IPS-NIHi7 (cell line): ENCODE measurements at regions not wholly inside any gene's neighbourhood (a gene's known extent, or its start where the extent isn't known, plus 50 kb on each side); places are given as distances from the start of the nearest gene placed in this dataset.
"Not testable (repeated sequence)": the region's sequence is repeated elsewhere in the genome, so short reads cannot be mapped to it uniquely, and the experiment has no call there.

Experiments
- DNase-seq: peaks from one replicate; pipeline ENCODE4 v3.0.0; 2012; ENCODE audit warnings: mixed read lengths; ENCODE audit errors: extremely low spot score

GRCh38 chr14:87632796-87633195 is 360.2 kb downstream of the GALC start:
- no peak for DNase-seq

GRCh38 chr14:87630846-87631245 is 362.1 kb downstream of the GALC start:
- no peak for DNase-seq

GRCh38 chr14:87629788-87630187 is 363.2 kb downstream of the GALC start:
- DNase-seq, result no peak

GRCh38 chr14:87628780-87629179 is 364.2 kb downstream of the GALC start:
- no peak for DNase-seq

GRCh38 chr14:87628129-87628528 is 364.9 kb downstream of the GALC start:
- DNase-seq, result no peak

- DNase-seq, result no peak
Measured at GRCh38 chr14:87626266-87626665, 366.7 kb downstream of the GALC start.

GRCh38 chr14:87623616-87624015 is 369.4 kb downstream of the GALC start:
- DNase-seq, result no peak

- no peak for DNase-seq
Measured at GRCh38 chr14:87617079-87617478, 375.9 kb downstream of the GALC start.

- peak; percentile 91 for DNase-seq
Measured at GRCh38 chr14:87615822-87616679, 376.9 kb downstream of the GALC start.

- no peak for DNase-seq
Measured at GRCh38 chr14:87615047-87615446, 377.9 kb downstream of the GALC start.

- DNase-seq, result no peak
Measured at GRCh38 chr14:87613881-87614280, 379.1 kb downstream of the GALC start.

GRCh38 chr14:87607056-87607455 is 385.9 kb downstream of the GALC start:
- DNase-seq, result not testable (repeated sequence)

GRCh38 chr14:87601036-87601435 is 391.9 kb downstream of the GALC start:
- no peak for DNase-seq

GRCh38 chr14:87600240-87600639 is 392.7 kb downstream of the GALC start:
- DNase-seq, result no peak

- DNase-seq, result no peak
Measured at GRCh38 chr14:87581298-87581697, 411.7 kb downstream of the GALC start.

GRCh38 chr14:87579036-87579435 is 413.9 kb downstream of the GALC start:
- no peak for DNase-seq

- no peak for DNase-seq
Measured at GRCh38 chr14:87575378-87575777, 417.6 kb downstream of the GALC start.

GRCh38 chr14:87573591-87573990 is 419.4 kb downstream of the GALC start:
- DNase-seq, result no peak

GRCh38 chr14:87567618-87568295 is 425.2 kb downstream of the GALC start:
- DNase-seq, result no peak

GRCh38 chr14:87566991-87567390 is 426.0 kb downstream of the GALC start:
- DNase-seq, result peak; percentile 12

GRCh38 chr14:87547536-87547935 is 445.4 kb downstream of the GALC start:
- no peak for DNase-seq

GRCh38 chr14:87542288-87542687 is 450.7 kb downstream of the GALC start:
- no peak for DNase-seq

- peak; percentile 15 for DNase-seq
Measured at GRCh38 chr14:87540339-87540738, 452.6 kb downstream of the GALC start.
